WTC11 (cell line): ENCODE measurements at regions not wholly inside any gene's neighbourhood (a gene's known extent, or its start where the extent isn't known, plus 50 kb on each side); places are given as distances from the start of the nearest gene placed in this dataset.

Experiments
- ATF3 ChIP-seq: sonication (generic); formaldehyde crosslinking; conservative IDR thresholded peaks from 2 replicates; pipeline ENCODE4 v1.8.1; 2022; ENCODE audit warnings: mild to moderate bottlenecking, missing genetic modification reagents
- CTCF ChIP-seq: fragments of 200-600 bp; IDR thresholded peaks from 2 replicates; pipeline ENCODE4 v1.8.0; 2022; ENCODE audit warnings: antibody characterized with exemption
- E2F1 ChIP-seq: sonication (generic); formaldehyde crosslinking; IDR thresholded peaks from 2 replicates; pipeline ENCODE4 v1.8.0; 2022; ENCODE audit warnings: mild to moderate bottlenecking, missing genetic modification reagents
- GABPB1 ChIP-seq: sonication (generic); formaldehyde crosslinking; IDR thresholded peaks from 2 replicates; pipeline ENCODE4 v1.8.1; 2023; ENCODE audit warnings: mild to moderate bottlenecking, missing genetic modification reagents
- MAX ChIP-seq: sonication (generic); formaldehyde crosslinking; IDR thresholded peaks from 2 replicates; pipeline ENCODE4 v1.8.0; 2022; ENCODE audit warnings: mild to moderate bottlenecking, missing genetic modification reagents
- NR1H2 ChIP-seq: sonication (generic); formaldehyde crosslinking; IDR thresholded peaks from 2 replicates; pipeline ENCODE4 v1.9.0; 2021; ENCODE audit warnings: mild to moderate bottlenecking, moderate library complexity, missing genetic modification reagents
- SP1 ChIP-seq: sonication (generic); formaldehyde crosslinking; conservative IDR thresholded peaks from 2 replicates; pipeline ENCODE4 v1.8.1; 2022; ENCODE audit warnings: missing genetic modification reagents
- TEAD1 ChIP-seq: sonication (generic); formaldehyde crosslinking; IDR thresholded peaks from 2 replicates; pipeline ENCODE4 v1.8.0; 2022; ENCODE audit warnings: mild to moderate bottlenecking, missing genetic modification reagents
- ZBTB43 ChIP-seq: sonication (generic); formaldehyde crosslinking; IDR thresholded peaks from 2 replicates; pipeline ENCODE4 v1.8.1; 2023; ENCODE audit warnings: mild to moderate bottlenecking, missing genetic modification reagents

GRCh38 chr1:100649146-100649545, 70.4 kb upstream of the VCAM1 start:
- TF ChIP-seq CTCF, result no peak
- no peak for TF ChIP-seq MAX (CRISPR knock-in tag)
- TF ChIP-seq ATF3 (CRISPR knock-in tag), result no peak
- no peak for TF ChIP-seq GABPB1 (CRISPR knock-in tag)
- TF ChIP-seq NR1H2 (CRISPR knock-in tag), result no peak
- TF ChIP-seq ZBTB43 (CRISPR knock-in tag), result no peak
- TF ChIP-seq SP1 (CRISPR knock-in tag), result no peak
- no peak for TF ChIP-seq E2F1 (CRISPR knock-in tag)
- no peak for TF ChIP-seq TEAD1
